Thymus (tissue), 11 donors: ENCODE measurements at regions not wholly inside any gene's neighbourhood (a gene's known extent, or its start where the extent isn't known, plus 50 kb on each side); places are given as distances from the start of the nearest gene placed in this dataset.

Experiments
- DNase-seq, 9 donors: peaks; one replicate each; pipeline ENCODE4 v3.0.0-alpha.2; 2013; ENCODE audit warnings: low spot score in 9 of 9, low read depth in 6 of 9, missing footprints in 1 of 9
- H3K27ac ChIP-seq, 2 donors: one replicate each; pipeline ENCODE4 v1.5.1; 2013; ENCODE audit warnings: control low read depth in 1 of 2, low read depth in 1 of 2, low read length in 1 of 2, mild to moderate bottlenecking in 1 of 2, moderate library complexity in 1 of 2
- H3K27me3 ChIP-seq, 2 donors: one replicate each; pipeline ENCODE4 v1.5.1; 2013; ENCODE audit warnings: low read length in 1 of 2; ENCODE audit not compliant: control insufficient read depth in 2 of 2, insufficient read depth in 1 of 2
- H3K36me3 ChIP-seq, 2 donors: one replicate each; pipeline ENCODE4 v1.5.1; 2013; ENCODE audit warnings: low read length in 1 of 2, mild to moderate bottlenecking in 1 of 2, moderate library complexity in 1 of 2; ENCODE audit not compliant: control insufficient read depth in 2 of 2, insufficient read depth in 2 of 2
- H3K4me1 ChIP-seq, 2 donors: one replicate each; pipeline ENCODE4 v1.5.1; 2013; ENCODE audit warnings: low read length in 2 of 2; ENCODE audit not compliant: control insufficient read depth in 2 of 2, insufficient read depth in 2 of 2
- H3K4me3 ChIP-seq, 2 donors: one replicate each; pipeline ENCODE4 v1.5.1; 2013; ENCODE audit warnings: low read length in 2 of 2, control low read depth in 1 of 2, mild to moderate bottlenecking in 1 of 2
- H3K9me3 ChIP-seq, 2 donors: one replicate each; pipeline ENCODE4 v1.5.1; 2013; ENCODE audit warnings: low read length in 1 of 2, mild to moderate bottlenecking in 1 of 2; ENCODE audit not compliant: control insufficient read depth in 2 of 2, insufficient read depth in 1 of 2
- WGBS: extraction: QIAGEN DNeasy Blood & Tissue Kit; methylation state at CpG from one replicate; pipeline ENCODE4 v1.1.7; 2013; 5-methylcytosine and 5-hydroxymethylcytosine counted together
- donor health status: healthy.

GRCh38 chr15:87131067-87131466 is 1051.4 kb downstream of the AGBL1 start:
- no peak for DNase-seq
- H3K27me3 ChIP-seq = no peaks in the 10 kb centered on the region
- H3K4me3 ChIP-seq = no peak overlapping the region
- WGBS = 99% methylated on average over 1 of the region's 1 CpG
- no peaks in the 10 kb centered on the region for H3K36me3 ChIP-seq
- no peaks in the 10 kb centered on the region for H3K4me1 ChIP-seq
- H3K9me3 ChIP-seq = no peaks in the 10 kb centered on the region
- H3K27ac ChIP-seq = no peak overlapping the region

GRCh38 chr15:87129916-87130315 is 1050.2 kb downstream of the AGBL1 start:
- H3K4me1 ChIP-seq = no peaks in the 10 kb centered on the region
- H3K9me3 ChIP-seq = no peaks in the 10 kb centered on the region
- H3K27me3 ChIP-seq = no peaks in the 10 kb centered on the region
- no peaks in the 10 kb centered on the region for H3K36me3 ChIP-seq
- WGBS = 78% methylated on average over 1 of the region's 1 CpG
- no peak for DNase-seq
- H3K27ac ChIP-seq = no peak overlapping the region
- no peak overlapping the region for H3K4me3 ChIP-seq

- peaks cover 0 to 4% of the 10 kb centered on the region in 2 donors for H3K9me3 ChIP-seq
- H3K27ac ChIP-seq = no peak overlapping the region
- 94% methylated on average over 27 of the region's 27 CpGs for WGBS
- H3K27me3 ChIP-seq = no peaks in the 10 kb centered on the region
- no peaks in the 10 kb centered on the region for H3K36me3 ChIP-seq
- DNase-seq = no peak
- H3K4me1 ChIP-seq = no peaks in the 10 kb centered on the region
- H3K4me3 ChIP-seq = no peak overlapping the region
These were observed 1044.2 kb downstream of the AGBL1 start for GRCh38 chr15:87123676-87124382.

GRCh38 chr15:87121336-87121735 is 1041.7 kb downstream of the AGBL1 start:
- no peak for DNase-seq
- Histone ChIP-seq H3K36me3 (no peaks in the 10 kb centered on the region), H3K4me3 (no peak overlapping the region), H3K4me1 (no peaks in the 10 kb centered on the region), H3K27me3 (no peaks in the 10 kb centered on the region), H3K27ac (no peak overlapping the region), H3K9me3 (peaks cover 0 to 4% of the 10 kb centered on the region in 2 donors)
- 89% methylated on average over 2 of the region's 2 CpGs for WGBS

- no peak overlapping the region for H3K4me3 ChIP-seq
- no peaks in the 10 kb centered on the region for H3K4me1 ChIP-seq
- H3K27me3 ChIP-seq = no peaks in the 10 kb centered on the region
- H3K27ac ChIP-seq = no peak overlapping the region
- peaks cover 0 to 4% of the 10 kb centered on the region in 2 donors for H3K9me3 ChIP-seq
- H3K36me3 ChIP-seq = no peaks in the 10 kb centered on the region
- no peak for DNase-seq
These were observed 1040.9 kb downstream of the AGBL1 start for GRCh38 chr15:87120555-87120954.

- 89% methylated on average over 4 of the region's 4 CpGs for WGBS
- no peaks in the 10 kb centered on the region for H3K36me3 ChIP-seq
- H3K4me1 ChIP-seq = no peaks in the 10 kb centered on the region
These were observed 1039.2 kb downstream of the AGBL1 start for GRCh38 chr15:87118846-87119245.

GRCh38 chr15:87118435-87118834 is 1038.8 kb downstream of the AGBL1 start:
- peaks cover 0 to 8% of the 10 kb centered on the region in 2 donors for H3K9me3 ChIP-seq
- H3K27ac ChIP-seq = no peak overlapping the region
- no peak overlapping the region for H3K4me3 ChIP-seq
- no peaks in the 10 kb centered on the region for H3K27me3 ChIP-seq
- no peaks in the 10 kb centered on the region for H3K36me3 ChIP-seq
- H3K4me1 ChIP-seq = no peaks in the 10 kb centered on the region
- DNase-seq = no peak
- WGBS = 82% methylated on average over 3 of the region's 3 CpGs

More at GRCh38 chr15:87118846-87119245, 1039.2 kb downstream of the AGBL1 start:
- H3K9me3 ChIP-seq = peaks cover 0 to 8% of the 10 kb centered on the region in 2 donors
- no peak overlapping the region for H3K27ac ChIP-seq
- DNase-seq = no peak
- no peak overlapping the region for H3K4me3 ChIP-seq
- H3K27me3 ChIP-seq = no peaks in the 10 kb centered on the region

GRCh38 chr15:87115795-87116194 is 1036.1 kb downstream of the AGBL1 start:
- Histone ChIP-seq H3K9me3 (peaks cover 0 to 8% of the 10 kb centered on the region in 2 donors), H3K4me1 (no peaks in the 10 kb centered on the region), H3K4me3 (no peak overlapping the region), H3K27ac (no peak overlapping the region), H3K36me3 (no peaks in the 10 kb centered on the region), H3K27me3 (no peaks in the 10 kb centered on the region)
- no peak for DNase-seq
- WGBS = 93% methylated on average over 1 of the region's 1 CpG

- WGBS = 95% methylated on average over 3 of the region's 3 CpGs
- H3K27me3 ChIP-seq = no peaks in the 10 kb centered on the region
- no peak overlapping the region for H3K27ac ChIP-seq
- no peaks in the 10 kb centered on the region for H3K4me1 ChIP-seq
- no peak for DNase-seq
- no peaks in the 10 kb centered on the region for H3K36me3 ChIP-seq
- peaks cover 0 to 7% of the 10 kb centered on the region in 2 donors for H3K9me3 ChIP-seq
- no peak overlapping the region for H3K4me3 ChIP-seq
These were observed 1020.2 kb downstream of the AGBL1 start for GRCh38 chr15:87099916-87100315.
